Panc1 (cell line): ENCODE measurements at regions not wholly inside any gene's neighbourhood (a gene's known extent, or its start where the extent isn't known, plus 50 kb on each side); places are given as distances from the start of the nearest gene placed in this dataset.

Experiments
- POLR2AphosphoS5 ChIP-seq: IDR thresholded peaks from 2 replicates; pipeline ENCODE4 v1.6.1; 2012; ENCODE audit warnings: mild to moderate bottlenecking, low read depth, low read length, moderate library complexity
- REST ChIP-seq, 2 experiments: IDR thresholded peaks; 2 replicates each; pipeline ENCODE4 v1.6.1; 2011 to 2012; ENCODE audit warnings: low read depth in 2 of 2, control low read depth in 1 of 2, low read length in 1 of 2, mild to moderate bottlenecking in 1 of 2, moderate library complexity in 1 of 2; ENCODE audit not compliant: insufficient read depth in 1 of 2
- TCF7L2 ChIP-seq: IDR thresholded peaks from 2 replicates; pipeline ENCODE4 v1.6.1; 2011; ENCODE audit warnings: mild to moderate bottlenecking, low read depth, low read length, inconsistent platforms
- TF ChIP-seq, protein P1 (sequence below): fragments of 450-650 bp; IDR thresholded peaks from 2 replicates; pipeline ENCODE4 v1.5.1; 2017; ENCODE audit warnings: mild to moderate bottlenecking

DNA sequence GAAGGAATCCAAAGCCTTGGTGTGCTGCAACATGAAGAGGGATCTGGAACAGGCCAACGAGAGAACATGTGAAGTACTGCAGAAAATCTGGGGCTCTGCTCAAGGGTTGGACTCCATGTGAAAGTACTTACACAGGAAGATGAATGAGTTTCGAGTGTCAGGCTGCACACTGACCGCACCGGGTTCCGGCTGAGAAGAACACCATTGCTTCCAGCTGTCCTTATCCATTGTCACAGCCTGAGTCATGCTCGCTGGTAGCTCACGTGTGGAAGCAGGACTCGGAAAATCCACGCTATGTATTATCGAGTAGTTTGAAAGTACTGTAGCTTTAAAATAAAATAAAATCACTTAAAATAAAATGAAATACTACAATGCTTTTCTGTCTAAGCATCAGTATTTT is 50.4 kb upstream of the TBL1X start:
- TF ChIP-seq, protein P1, sequence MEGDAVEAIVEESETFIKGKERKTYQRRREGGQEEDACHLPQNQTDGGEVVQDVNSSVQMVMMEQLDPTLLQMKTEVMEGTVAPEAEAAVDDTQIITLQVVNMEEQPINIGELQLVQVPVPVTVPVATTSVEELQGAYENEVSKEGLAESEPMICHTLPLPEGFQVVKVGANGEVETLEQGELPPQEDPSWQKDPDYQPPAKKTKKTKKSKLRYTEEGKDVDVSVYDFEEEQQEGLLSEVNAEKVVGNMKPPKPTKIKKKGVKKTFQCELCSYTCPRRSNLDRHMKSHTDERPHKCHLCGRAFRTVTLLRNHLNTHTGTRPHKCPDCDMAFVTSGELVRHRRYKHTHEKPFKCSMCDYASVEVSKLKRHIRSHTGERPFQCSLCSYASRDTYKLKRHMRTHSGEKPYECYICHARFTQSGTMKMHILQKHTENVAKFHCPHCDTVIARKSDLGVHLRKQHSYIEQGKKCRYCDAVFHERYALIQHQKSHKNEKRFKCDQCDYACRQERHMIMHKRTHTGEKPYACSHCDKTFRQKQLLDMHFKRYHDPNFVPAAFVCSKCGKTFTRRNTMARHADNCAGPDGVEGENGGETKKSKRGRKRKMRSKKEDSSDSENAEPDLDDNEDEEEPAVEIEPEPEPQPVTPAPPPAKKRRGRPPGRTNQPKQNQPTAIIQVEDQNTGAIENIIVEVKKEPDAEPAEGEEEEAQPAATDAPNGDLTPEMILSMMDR = no peak
- no peak for TF ChIP-seq POLR2AphosphoS5
- no peak for TF ChIP-seq REST (IDR thresholded peaks at IDR 0.05; ENCODE audit: insufficient read depth in 1 of 2, low read depth in 2 of 2, low read length in 1 of 2)
- no peak for TF ChIP-seq TCF7L2
